ENCODE measurements at regions not wholly inside any gene's neighbourhood (a gene's known extent, or its start where the extent isn't known, plus 50 kb on each side); places are given as distances from the start of the nearest gene placed in this dataset.

GRCh38 chr5:10849278-10849677 lies 88.2 kb upstream of the DAP start:
- CTCF ChIA-PET = no interaction called here
- Histone ChIP-seq H2AFZ (ENCODE audit: low read depth, low read length) (no peak overlapping the region), H3K9ac (replicated peaks; ENCODE audit: extremely low read depth, insufficient read depth, low read length) (no peak overlapping the region), H3K4me3 (replicated peaks in 1 of 3; ENCODE audit: insufficient read depth in 1 of 3, low read depth in 1 of 3, low read length in 3 of 3) (no peak overlapping the region), H3K27me3 (ENCODE audit: control insufficient read depth in 2 of 2, insufficient read depth in 2 of 2, low read length in 2 of 2) (peaks cover 0 to 4% of the 10 kb centered on the region in 2 experiments), H3K9me3 (replicated peaks; ENCODE audit: control insufficient read depth, insufficient read depth, low read length) (no peaks in the 10 kb centered on the region), H3K9me1 (replicated peaks; ENCODE audit: control insufficient read depth, extremely low read depth, insufficient read depth, low read length) (no peaks in the 10 kb centered on the region), H3K4me1 (ENCODE audit: control insufficient read depth, extremely low read depth, insufficient read depth, low read length) (no peaks in the 10 kb centered on the region), H3K36me3 (ENCODE audit: control insufficient read depth in 2 of 2, extremely low read depth in 1 of 2, insufficient read depth in 2 of 2, low read length in 2 of 2) (no peaks in the 10 kb centered on the region), H3K4me2 (ENCODE audit: insufficient read depth, low read length) (no peak overlapping the region), H4K20me1 (replicated peaks; ENCODE audit: control insufficient read depth, extremely low read depth, insufficient read depth, low read length) (no peaks in the 10 kb centered on the region), H3K27ac (ENCODE audit: insufficient read depth, low read depth, low read length) (no peak overlapping the region), H3K79me2 (ENCODE audit: control insufficient read depth, insufficient read depth, low read length) (no peaks in the 10 kb centered on the region)
- intact Hi-C loops (cut with micrococcal nuclease) (no loop called here), dilution Hi-C loops (cut with MboI; ENCODE audit: extremely low pct_ligation_motif_present, low sequenced_read_pairs) (no loop called here)
- FAIRE-seq (no peak), DNase-seq (ENCODE audit: low read depth, low spot score) (no peak)
- TF ChIP-seq POLR2A (IDR thresholded peaks at IDR 0.05; ENCODE audit: low read depth, low read length) = no peak
- TF ChIP-seq MAX (IDR thresholded peaks at IDR 0.05; ENCODE audit: insufficient read depth, insufficient read length) = no peak
- no peak for TF ChIP-seq MYC (IDR thresholded peaks at IDR 0.05; ENCODE audit: low read depth, low read length)
- no peak for TF ChIP-seq JUN (IDR thresholded peaks at IDR 0.05; ENCODE audit: borderline replicate concordance, insufficient read depth, insufficient read length, low read depth)
- no peak for TF ChIP-seq EZH2 (IDR thresholded peaks at IDR 0.05; ENCODE audit: borderline replicate concordance, low read depth, low read length, severe bottlenecking)
- TF ChIP-seq, protein P1, sequence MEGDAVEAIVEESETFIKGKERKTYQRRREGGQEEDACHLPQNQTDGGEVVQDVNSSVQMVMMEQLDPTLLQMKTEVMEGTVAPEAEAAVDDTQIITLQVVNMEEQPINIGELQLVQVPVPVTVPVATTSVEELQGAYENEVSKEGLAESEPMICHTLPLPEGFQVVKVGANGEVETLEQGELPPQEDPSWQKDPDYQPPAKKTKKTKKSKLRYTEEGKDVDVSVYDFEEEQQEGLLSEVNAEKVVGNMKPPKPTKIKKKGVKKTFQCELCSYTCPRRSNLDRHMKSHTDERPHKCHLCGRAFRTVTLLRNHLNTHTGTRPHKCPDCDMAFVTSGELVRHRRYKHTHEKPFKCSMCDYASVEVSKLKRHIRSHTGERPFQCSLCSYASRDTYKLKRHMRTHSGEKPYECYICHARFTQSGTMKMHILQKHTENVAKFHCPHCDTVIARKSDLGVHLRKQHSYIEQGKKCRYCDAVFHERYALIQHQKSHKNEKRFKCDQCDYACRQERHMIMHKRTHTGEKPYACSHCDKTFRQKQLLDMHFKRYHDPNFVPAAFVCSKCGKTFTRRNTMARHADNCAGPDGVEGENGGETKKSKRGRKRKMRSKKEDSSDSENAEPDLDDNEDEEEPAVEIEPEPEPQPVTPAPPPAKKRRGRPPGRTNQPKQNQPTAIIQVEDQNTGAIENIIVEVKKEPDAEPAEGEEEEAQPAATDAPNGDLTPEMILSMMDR (IDR thresholded peaks at IDR 0.05; ENCODE audit: extremely low read depth in 1 of 2, insufficient read depth in 1 of 2, low read depth in 1 of 2, low read length in 2 of 2) = no peak
- no peak for TF ChIP-seq FOS (IDR thresholded peaks at IDR 0.05; ENCODE audit: borderline replicate concordance, insufficient read depth, low read length)
- no peak for TF ChIP-seq POLR2AphosphoS5 (IDR thresholded peaks at IDR 0.05; ENCODE audit: insufficient read depth, low read depth, low read length)
- TF ChIP-seq GATA2 (IDR thresholded peaks at IDR 0.05; ENCODE audit: insufficient read depth, insufficient read length, low read depth, low read length) = no peak
- BruUV-seq (replicated peaks) = no TSS peak
- POLR2A ChIA-PET = no interaction called here

All from endothelial cell of umbilical vein (primary cell).